OCI-LY1 (cell line): ENCODE measurements at regions not wholly inside any gene's neighbourhood (a gene's known extent, or its start where the extent isn't known, plus 50 kb on each side); places are given as distances from the start of the nearest gene placed in this dataset.

Experiments
- H2AFZ ChIP-seq: fragments of 200-600 bp; sonication (generic), shearing (Covaris generic); 2 replicates; pipeline ENCODE4 v1.6.0; 2014; ENCODE audit warnings: antibody characterized with exemption, mild to moderate bottlenecking, low read length
- H3F3A ChIP-seq: fragments of 200-600 bp; sonication (generic), shearing (Covaris generic); 2 replicates; pipeline ENCODE4 v1.6.0; 2014; ENCODE audit warnings: mild to moderate bottlenecking, antibody characterized with exemption, low read length, moderate library complexity; ENCODE audit not compliant: insufficient read depth
- H3K27ac ChIP-seq: fragments of 200-600 bp; sonication (generic); 2 replicates; pipeline ENCODE4 v1.5.1; 2014; ENCODE audit warnings: low read length, mixed run types, mild to moderate bottlenecking, low read depth; ENCODE audit not compliant: poor library complexity, severe bottlenecking
- H3K27me3 ChIP-seq: fragments of 200-600 bp; sonication (generic); 2 replicates; pipeline ENCODE4 v1.6.0; 2014; ENCODE audit warnings: antibody characterized with exemption, mild to moderate bottlenecking, low read length, moderate library complexity; ENCODE audit not compliant: insufficient read depth
- H3K36me3 ChIP-seq: fragments of 200-600 bp; sonication (generic); 2 replicates; pipeline ENCODE4 v1.6.1; 2014; ENCODE audit warnings: mild to moderate bottlenecking, antibody characterized with exemption, low read length, moderate library complexity, mixed read lengths; ENCODE audit not compliant: insufficient read depth
- H3K4me1 ChIP-seq: fragments of 200-600 bp; sonication (generic); 2 replicates; pipeline ENCODE4 v1.5.1; 2014; ENCODE audit warnings: mild to moderate bottlenecking, low read length, moderate library complexity; ENCODE audit not compliant: insufficient read depth, severe bottlenecking
- H3K4me2 ChIP-seq: fragments of 200-600 bp; sonication (generic), shearing (Covaris generic); 2 replicates; pipeline ENCODE4 v1.6.1; 2014; ENCODE audit warnings: low read length
- H3K4me3 ChIP-seq: fragments of 200-600 bp; sonication (generic); 2 replicates; pipeline ENCODE4 v1.5.1; 2014; ENCODE audit warnings: low read length, low read depth, mild to moderate bottlenecking, mixed read lengths; ENCODE audit not compliant: poor library complexity, severe bottlenecking
- H3K79me2 ChIP-seq: fragments of 200-600 bp; shearing (Covaris generic); 2 replicates; pipeline ENCODE4 v1.6.1; 2016; ENCODE audit warnings: mixed run types, low read length, mixed read lengths; ENCODE audit not compliant: insufficient read depth
- H3K9ac ChIP-seq: fragments of 200-600 bp; sonication (generic), shearing (Covaris generic); 2 replicates; pipeline ENCODE4 v1.6.1; 2014; ENCODE audit warnings: mild to moderate bottlenecking, low read length, mixed read lengths
- H3K9me2 ChIP-seq: fragments of 200-600 bp; sonication (generic), shearing (Covaris generic); 2 replicates; pipeline ENCODE4 v1.6.1; 2014; ENCODE audit warnings: low read depth, mild to moderate bottlenecking, low read length, mixed read lengths
- H3K9me3 ChIP-seq: fragments of 200-600 bp; shearing (Covaris generic); 2 replicates; pipeline ENCODE4 v1.6.1; 2014; ENCODE audit warnings: low read length, mixed read lengths
- H4K20me1 ChIP-seq: fragments of 200-600 bp; sonication (generic), shearing (Covaris generic); 2 replicates; pipeline ENCODE4 v1.6.0; 2016; ENCODE audit warnings: mild to moderate bottlenecking, low read length; ENCODE audit not compliant: insufficient read depth
- EZH2 ChIP-seq: fragments of 200-600 bp; sonication (generic), shearing (Covaris generic); IDR thresholded peaks from 2 replicates; pipeline ENCODE4 v1.8.0; 2017; ENCODE audit warnings: borderline replicate concordance, mixed run types, mild to moderate bottlenecking, antibody characterized with exemption, low read length, moderate library complexity, mixed read lengths
- TF ChIP-seq, protein P1 (sequence below): fragments of 200-600 bp; sonication (generic), shearing (Covaris generic); IDR thresholded peaks from 2 replicates; pipeline ENCODE4 v1.5.1; 2017; ENCODE audit warnings: mild to moderate bottlenecking, antibody characterized with exemption, low read length, moderate library complexity, mixed read lengths

DNA sequence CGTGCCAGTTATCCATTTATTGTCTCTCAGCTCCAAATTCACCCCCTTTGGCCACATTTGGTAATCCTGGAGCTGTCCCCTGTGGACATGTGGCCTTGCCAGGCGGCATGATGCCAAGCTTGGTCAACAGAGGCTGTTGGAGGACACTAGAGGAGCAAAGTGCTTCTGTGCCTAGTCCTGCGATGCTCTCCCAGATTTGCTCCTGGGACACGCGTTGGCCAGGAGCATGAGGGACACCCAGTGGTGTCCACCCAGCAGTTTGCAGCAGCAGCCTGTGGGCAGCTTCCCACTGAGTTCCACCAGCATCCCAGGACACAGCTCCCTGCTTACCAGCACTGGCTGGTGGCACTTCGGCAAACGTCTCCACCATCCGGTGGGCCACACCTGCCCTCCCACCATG, 55.5 kb upstream of the STEAP1B start:
- Histone ChIP-seq H3K36me3 (no peaks in the 10 kb centered on the region), H3K9me2 (no peaks in the 10 kb centered on the region), H3K27ac (no peak overlapping the region), H3F3A (no peaks in the 10 kb centered on the region), H3K79me2 (no peaks in the 10 kb centered on the region), H2AFZ (no peak overlapping the region), H3K4me2 (no peak overlapping the region), H3K9ac (no peak overlapping the region), H3K9me3 (no peaks in the 10 kb centered on the region), H3K4me3 (no peak overlapping the region), H3K4me1 (no peaks in the 10 kb centered on the region), H3K27me3 (peaks cover 7% of the 10 kb centered on the region; the same call in 1 of the 2 replicates), H4K20me1 (no peaks in the 10 kb centered on the region)
- TF ChIP-seq, protein P1, sequence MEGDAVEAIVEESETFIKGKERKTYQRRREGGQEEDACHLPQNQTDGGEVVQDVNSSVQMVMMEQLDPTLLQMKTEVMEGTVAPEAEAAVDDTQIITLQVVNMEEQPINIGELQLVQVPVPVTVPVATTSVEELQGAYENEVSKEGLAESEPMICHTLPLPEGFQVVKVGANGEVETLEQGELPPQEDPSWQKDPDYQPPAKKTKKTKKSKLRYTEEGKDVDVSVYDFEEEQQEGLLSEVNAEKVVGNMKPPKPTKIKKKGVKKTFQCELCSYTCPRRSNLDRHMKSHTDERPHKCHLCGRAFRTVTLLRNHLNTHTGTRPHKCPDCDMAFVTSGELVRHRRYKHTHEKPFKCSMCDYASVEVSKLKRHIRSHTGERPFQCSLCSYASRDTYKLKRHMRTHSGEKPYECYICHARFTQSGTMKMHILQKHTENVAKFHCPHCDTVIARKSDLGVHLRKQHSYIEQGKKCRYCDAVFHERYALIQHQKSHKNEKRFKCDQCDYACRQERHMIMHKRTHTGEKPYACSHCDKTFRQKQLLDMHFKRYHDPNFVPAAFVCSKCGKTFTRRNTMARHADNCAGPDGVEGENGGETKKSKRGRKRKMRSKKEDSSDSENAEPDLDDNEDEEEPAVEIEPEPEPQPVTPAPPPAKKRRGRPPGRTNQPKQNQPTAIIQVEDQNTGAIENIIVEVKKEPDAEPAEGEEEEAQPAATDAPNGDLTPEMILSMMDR = no peak

DNA sequence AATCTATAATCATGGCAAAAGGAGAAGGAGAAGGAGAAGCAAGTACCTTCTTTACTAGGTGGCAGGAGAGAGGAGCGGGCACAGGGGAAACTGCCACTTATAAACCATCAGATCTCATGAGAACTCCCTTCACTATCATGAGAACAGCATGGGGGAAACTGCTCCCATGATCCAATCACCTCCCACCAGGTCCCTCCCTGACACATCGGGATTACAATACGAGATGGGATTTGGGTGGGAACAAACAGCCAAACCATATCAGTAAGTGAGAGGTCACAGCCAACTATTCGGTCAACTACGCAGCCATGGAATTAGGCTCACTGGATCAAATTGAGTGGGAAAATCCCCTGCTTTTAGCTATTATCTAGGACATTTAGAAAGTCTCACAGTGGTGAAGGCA, 54.2 kb upstream of the STEAP1B start:
- Histone ChIP-seq H3K79me2 (no peaks in the 10 kb centered on the region), H3F3A (no peaks in the 10 kb centered on the region), H3K9me2 (no peaks in the 10 kb centered on the region), H2AFZ (no peak overlapping the region), H3K27me3 (peaks cover 11% of the 10 kb centered on the region; the same call in 1 of the 2 replicates), H3K4me1 (no peaks in the 10 kb centered on the region), H3K4me3 (no peak overlapping the region), H3K9ac (no peak overlapping the region), H4K20me1 (no peaks in the 10 kb centered on the region), H3K4me2 (no peak overlapping the region), H3K9me3 (no peaks in the 10 kb centered on the region), H3K27ac (no peak overlapping the region), H3K36me3 (no peaks in the 10 kb centered on the region)
- no peak for TF ChIP-seq EZH2

DNA sequence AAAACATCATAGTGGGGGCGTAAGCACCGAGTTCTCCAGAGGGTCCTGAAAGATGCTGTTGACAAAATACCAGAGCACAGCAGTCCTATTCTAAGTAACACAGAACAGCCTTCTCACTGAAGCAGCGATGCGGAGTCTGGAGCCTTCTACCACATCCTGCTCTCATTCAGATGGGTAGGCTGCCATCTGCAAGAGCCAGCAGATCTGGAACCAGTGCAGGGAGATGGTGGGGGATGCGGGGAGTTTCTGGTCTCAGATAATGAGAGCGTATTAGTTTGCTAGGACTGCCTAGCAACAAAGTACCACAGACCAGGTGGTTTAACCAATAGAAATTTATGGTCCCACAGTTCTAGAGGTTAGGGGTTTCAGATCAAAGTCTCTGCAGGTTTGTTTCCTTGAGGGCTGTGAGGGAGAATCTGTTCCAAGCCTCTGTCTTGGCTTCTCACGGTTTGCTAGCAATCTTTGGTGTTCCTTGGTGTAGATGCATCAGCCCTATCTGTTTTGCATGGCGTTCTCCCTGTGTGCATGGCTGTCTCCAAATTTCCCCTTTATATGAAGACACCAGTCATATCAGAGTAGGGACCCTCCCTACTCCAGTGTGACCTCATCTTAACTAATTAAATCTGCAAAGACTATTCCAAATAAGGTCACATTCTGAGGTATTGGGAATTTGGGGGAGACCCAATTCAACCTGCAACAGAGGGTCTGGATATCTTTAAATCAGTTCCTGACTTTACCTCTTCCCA, 52.0 kb upstream of the STEAP1B start:
- Histone ChIP-seq H3K27me3 (peaks cover 11% of the 10 kb centered on the region; the same call in 1 of the 2 replicates), H3K9me2 (no peaks in the 10 kb centered on the region), H3K36me3 (no peaks in the 10 kb centered on the region), H3K9me3 (no peaks in the 10 kb centered on the region), H2AFZ (no peak overlapping the region), H3K4me3 (no peak overlapping the region), H3K9ac (no peak overlapping the region), H3K4me2 (no peak overlapping the region), H4K20me1 (no peaks in the 10 kb centered on the region), H3K27ac (no peak overlapping the region), H3K79me2 (no peaks in the 10 kb centered on the region), H3K4me1 (no peaks in the 10 kb centered on the region), H3F3A (no peaks in the 10 kb centered on the region)
- TF ChIP-seq EZH2 = no peak
- TF ChIP-seq, protein P1 = no peak

DNA sequence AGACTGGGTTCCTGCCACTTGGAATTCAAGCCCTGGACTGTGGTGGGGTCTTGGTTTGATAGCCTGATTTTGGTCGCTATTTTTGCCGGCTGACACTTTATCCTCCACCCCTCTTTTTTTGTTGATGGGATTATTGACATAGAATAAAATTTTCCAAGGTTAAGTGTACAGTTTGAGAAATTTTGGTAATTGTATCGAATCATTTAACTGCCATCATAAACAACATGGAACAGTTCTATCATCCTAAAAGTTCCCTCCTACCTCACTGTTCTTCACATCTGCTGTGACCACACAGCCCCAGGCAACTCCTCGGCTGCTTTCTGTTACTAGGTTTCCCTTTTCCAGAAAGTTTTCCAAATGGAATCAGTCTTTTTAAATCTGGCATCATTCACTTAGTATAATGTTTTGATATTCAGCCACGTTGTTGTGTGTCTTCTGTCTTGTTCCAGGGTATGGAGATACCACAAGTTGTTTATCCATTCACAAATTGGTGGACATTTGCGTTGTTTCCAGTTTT, 50.6 kb upstream of the STEAP1B start:
- TF ChIP-seq EZH2 = no peak
- TF ChIP-seq, protein P1 = no peak
- Histone ChIP-seq H3K9me2 (no peaks in the 10 kb centered on the region), H4K20me1 (no peaks in the 10 kb centered on the region), H3K4me1 (no peaks in the 10 kb centered on the region), H3K36me3 (no peaks in the 10 kb centered on the region), H3K4me3 (no peak overlapping the region), H3K27ac (no peak overlapping the region), H3F3A (no peaks in the 10 kb centered on the region), H3K9me3 (no peaks in the 10 kb centered on the region), H3K9ac (no peak overlapping the region), H3K79me2 (no peaks in the 10 kb centered on the region), H3K27me3 (peaks cover 10% of the 10 kb centered on the region; the same call in 1 of the 2 replicates), H3K4me2 (no peak overlapping the region), H2AFZ (no peak overlapping the region)
